Activated CD8-positive, alpha-beta memory T cell treated with anti-CD3 and anti-CD28 coated beads for 48 hours (primary cell): ENCODE measurements at regions not wholly inside any gene's neighbourhood (a gene's known extent, or its start where the extent isn't known, plus 50 kb on each side); places are given as distances from the start of the nearest gene placed in this dataset.
"Not testable (repeated sequence)": the region's sequence is repeated elsewhere in the genome, so short reads cannot be mapped to it uniquely, and the experiment has no call there.

Source experiments
- DNase-seq, 3 experiments: peaks; one replicate each; pipeline ENCODE4 v3.0.0-alpha.2; 2020; ENCODE audit warnings: low read depth in 2 of 3, low spot score in 2 of 3

DNA sequence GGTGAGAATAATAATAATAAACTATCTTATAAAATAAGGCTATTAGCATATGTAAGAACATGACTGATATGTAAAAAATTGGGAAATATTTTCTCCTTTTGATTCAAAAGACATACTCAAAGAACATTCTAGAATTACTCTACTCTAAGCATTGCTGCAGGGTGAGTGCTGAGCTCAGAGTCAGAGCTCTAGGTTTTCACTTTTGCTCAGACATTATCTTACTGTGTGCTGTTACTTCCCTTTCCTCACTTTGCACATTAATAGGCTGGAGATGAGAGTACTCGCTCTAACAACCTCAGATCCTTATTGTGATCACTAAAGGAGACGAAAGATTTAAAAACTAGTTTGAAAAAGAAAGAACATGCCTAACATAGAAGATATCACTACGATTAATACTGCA lies 99.4 kb upstream of the C9orf72 start:
- no peak for DNase-seq

DNA sequence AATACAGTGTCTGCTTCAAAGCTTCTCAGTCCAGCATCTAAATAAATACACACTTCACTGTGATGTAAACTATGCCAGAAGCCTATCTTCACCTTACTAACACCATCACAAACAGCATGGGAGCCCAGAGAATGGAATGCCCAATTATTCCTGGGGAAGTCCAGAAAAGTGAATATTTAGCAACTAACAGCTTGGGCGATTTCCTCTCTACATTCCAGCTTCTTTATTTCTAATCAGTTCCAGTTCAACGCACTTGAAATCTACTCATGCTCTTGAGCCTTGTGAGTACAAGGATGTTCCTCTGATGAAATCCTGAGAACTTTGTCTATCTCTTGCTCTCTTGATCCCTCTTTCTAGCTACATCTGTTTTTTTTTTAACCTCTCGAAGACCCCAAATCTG lies 100.4 kb upstream of the C9orf72 start:
- no peak for DNase-seq

GRCh38 chr9:27675354-27675753 lies 102.1 kb upstream of the C9orf72 start:
- DNase-seq: no peak

DNA sequence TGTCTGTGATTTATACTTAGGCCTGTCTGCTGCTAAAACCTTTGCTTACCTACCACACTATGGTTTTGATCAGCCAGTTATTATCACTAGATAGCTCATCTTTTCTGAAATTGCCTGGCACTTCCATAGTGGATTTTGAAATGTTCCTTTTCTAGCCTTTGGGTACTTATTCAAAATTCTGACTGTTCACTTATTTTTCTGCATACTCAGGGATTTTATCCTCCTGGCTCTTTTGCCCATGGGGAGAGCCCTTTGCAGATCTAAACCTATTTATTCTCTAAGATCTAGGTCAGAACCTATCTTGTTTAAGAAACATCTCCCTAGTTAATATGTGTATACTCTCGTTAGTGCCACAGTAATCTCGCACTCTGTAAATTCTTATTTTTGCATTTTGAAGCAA lies 103.5 kb upstream of the C9orf72 start:
- DNase-seq: no peak

- DNase-seq: no peak
Observed at GRCh38 chr9:27679338-27679737, 106.1 kb upstream of the C9orf72 start.

GRCh38 chr9:27683181-27683580 lies 109.9 kb upstream of the C9orf72 start:
- no peak for DNase-seq

DNA sequence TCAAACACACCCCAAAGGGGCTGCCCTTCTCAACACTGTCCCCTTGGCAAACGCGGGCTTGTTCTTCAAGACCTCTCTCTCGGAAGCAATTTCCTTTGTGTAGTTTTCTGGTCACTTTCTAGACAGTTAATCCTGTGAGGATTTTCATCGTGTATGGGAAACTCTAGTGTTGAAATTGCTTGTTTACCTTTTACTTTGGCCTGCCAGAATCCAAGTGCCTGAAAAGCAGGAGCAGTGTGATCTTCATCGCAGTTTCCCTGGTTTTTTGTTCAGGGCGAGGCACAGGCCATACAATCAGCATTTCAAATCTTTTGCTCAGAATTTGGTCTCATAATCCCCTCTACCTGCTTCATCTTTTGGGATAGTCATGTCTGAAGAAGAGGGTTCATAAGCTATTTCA lies 115.7 kb upstream of the C9orf72 start:
- DNase-seq: no peak

GRCh38 chr9:27690816-27691215 lies 117.5 kb upstream of the C9orf72 start:
- DNase-seq: not testable (repeated sequence)

DNA sequence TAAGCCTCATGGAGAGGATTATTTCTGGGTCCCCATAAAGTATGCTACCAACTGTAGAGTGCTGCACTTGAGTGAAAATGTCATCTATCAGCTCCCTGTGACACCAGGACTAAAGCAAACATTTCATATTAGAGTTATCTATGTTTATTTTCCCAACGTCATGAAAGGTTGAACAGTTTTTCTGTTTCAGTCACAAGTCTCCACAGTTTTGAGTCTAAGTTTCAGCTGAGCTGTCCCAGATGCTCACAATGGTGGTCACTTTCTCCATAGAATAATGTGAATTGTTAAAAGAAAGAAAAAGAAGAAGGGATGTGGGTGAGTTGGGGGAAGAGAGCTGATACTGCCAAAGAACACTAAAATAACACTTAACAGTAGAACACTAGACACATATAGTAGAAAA lies 126.3 kb upstream of the C9orf72 start:
- no peak for DNase-seq

DNA sequence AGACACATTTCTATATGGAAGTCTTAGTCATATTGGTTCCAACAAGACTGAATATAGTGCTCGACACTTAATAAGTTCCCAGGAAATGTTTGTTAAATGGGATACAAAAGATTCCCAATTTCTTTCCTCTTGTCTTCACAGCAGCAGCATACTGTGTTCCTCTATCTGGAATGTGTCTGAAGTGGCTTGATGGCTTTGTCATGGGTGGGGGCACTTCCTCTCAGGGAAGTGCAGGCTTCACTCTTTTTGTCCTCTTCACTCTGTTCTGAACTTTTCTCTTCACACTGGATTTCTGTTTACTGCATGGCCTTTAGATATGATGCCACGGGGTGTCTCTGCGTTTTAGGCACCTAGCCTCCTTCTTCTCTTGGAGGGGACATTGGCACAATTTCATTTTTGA lies 127.7 kb upstream of the C9orf72 start:
- no peak for DNase-seq

DNA sequence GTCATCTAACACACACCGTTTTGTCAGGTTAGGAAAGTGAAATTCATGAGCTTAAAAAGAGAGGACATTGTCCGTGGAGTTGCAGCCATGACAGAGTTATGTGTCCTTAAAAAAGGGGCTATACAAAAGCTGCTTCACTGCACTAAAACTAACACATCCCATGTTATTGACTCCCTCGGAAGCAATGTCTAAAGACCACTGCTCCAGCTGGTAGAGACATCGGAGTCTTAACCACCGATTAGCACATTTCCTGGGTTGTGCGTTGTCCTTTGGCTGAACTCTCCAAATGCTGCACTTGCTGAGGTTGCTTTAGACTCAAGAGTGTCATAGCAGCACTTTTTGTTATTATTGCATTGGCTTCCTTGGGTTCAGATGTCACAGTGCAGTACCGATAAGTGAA lies 128.3 kb upstream of the C9orf72 start:
- DNase-seq: no peak

GRCh38 chr9:27703216-27703980 lies 130.1 kb upstream of the C9orf72 start:
- no peak for DNase-seq

DNA sequence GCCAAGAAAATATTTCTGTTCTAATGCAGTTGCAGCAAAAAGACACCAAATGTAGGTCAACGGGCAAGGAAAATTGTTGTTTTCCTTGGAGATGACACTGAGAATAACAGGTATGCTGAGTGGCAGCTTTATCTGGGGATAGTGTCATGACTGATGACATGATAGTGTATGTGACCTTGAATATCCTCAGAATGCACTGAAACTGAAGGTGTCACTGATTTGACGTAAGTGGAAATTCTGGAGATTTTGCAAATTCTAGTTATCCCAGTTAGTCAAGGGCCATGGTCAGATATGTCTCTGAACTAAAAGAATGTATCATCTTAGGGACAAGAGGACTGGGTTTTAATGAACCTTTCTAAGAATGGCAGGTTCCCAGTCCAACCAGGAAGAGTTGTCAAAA lies 138.0 kb upstream of the C9orf72 start:
- DNase-seq: no peak

DNA sequence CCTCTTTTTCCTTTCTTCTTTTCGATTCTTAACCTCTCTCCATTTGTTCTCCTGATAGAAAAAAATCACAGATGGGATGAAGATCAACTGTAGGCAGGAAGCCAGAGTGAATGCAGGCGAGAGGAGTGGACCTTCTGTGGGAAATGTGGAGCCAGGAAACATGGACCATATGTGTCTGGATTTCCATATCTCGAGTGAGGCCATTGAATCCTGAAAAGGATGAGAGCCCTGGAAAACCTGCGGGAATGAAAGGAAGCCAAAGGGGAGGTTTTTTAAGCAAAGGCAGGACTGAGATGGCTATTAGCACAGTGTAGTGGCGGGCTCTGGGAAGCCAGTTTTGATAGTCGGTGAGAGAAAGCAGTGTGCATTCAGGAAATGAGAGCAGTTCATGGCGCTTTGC lies 139.5 kb upstream of the C9orf72 start:
- no peak for DNase-seq

DNA sequence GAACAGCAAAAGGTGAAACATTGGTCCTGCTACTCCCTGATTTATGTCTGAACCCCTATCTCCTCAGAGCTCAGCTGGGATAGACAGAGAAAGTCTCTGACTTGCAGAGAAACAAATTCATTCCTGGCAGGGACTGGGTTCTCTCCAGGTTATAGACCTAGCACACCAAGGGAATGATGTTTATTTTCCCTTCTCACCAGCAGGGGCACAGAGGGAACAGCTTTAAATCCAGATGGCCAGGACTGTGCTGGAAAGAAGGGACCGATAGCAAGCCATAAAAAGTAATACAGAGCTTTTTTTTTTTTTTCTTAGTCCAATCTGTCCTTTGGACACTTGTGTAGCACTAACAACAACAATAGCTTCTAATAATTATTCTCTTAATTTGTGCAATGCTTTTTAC lies 141.1 kb upstream of the C9orf72 start:
- DNase-seq: no peak

- DNase-seq: no peak
Observed at GRCh38 chr9:27715651-27716050, 142.4 kb upstream of the C9orf72 start.

DNA sequence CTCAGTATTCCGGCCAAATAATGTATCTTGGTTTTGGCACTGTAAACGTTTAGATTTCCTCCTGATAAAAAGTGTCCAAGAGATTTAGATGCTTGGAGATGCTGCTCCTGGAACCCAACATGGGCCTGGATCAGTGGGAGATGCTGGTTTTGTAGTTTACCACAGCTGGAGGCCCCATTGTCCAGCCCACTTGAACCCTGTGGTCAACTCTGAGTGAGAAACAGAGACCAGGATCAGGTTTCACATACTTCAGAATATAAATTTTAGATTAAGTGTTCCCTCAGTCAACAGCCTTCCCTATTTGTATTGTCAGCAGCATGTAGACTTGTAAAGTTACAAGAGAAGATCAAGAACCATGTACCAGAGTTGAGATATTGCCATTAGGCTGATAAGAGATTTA lies 144.7 kb upstream of the C9orf72 start:
- no peak for DNase-seq

DNA sequence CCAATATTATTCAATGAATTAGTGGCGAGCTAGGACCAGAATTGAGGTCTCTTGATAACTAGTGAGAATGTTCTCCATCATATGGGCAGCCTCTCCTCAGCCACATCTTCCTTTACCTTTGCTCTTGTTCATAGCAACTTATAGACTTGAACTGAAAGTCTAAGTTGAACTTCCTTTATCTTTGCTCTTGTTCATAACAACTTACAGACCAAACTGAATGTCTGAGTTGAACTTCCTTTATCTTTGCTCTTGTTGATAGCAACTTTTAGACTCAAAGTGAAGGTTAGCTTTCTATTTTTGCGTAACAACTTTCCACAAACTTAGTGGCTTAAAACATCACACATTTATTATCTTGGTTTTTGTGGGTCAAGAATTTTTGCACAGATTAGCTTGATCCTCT lies 146.4 kb upstream of the C9orf72 start:
- DNase-seq: no peak

DNA sequence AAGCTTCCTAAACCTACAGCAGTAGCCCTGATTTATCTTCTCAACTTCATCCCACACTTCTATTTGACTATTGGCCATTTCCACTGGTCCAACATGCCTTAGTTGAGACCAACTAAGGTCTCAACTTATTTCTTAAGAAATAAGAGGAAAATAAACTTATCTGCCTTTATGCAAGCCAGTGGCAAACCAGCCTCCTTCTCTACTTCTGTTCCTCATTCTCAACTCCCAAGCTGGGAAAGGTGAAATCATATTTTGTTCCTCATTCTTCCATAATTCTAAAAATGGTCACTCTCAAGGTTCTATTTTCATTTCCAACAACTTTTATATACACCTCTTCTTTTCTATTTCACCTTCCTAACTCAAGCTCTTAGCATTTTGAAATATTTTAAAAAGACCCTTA lies 149.6 kb upstream of the C9orf72 start:
- no peak for DNase-seq

DNA sequence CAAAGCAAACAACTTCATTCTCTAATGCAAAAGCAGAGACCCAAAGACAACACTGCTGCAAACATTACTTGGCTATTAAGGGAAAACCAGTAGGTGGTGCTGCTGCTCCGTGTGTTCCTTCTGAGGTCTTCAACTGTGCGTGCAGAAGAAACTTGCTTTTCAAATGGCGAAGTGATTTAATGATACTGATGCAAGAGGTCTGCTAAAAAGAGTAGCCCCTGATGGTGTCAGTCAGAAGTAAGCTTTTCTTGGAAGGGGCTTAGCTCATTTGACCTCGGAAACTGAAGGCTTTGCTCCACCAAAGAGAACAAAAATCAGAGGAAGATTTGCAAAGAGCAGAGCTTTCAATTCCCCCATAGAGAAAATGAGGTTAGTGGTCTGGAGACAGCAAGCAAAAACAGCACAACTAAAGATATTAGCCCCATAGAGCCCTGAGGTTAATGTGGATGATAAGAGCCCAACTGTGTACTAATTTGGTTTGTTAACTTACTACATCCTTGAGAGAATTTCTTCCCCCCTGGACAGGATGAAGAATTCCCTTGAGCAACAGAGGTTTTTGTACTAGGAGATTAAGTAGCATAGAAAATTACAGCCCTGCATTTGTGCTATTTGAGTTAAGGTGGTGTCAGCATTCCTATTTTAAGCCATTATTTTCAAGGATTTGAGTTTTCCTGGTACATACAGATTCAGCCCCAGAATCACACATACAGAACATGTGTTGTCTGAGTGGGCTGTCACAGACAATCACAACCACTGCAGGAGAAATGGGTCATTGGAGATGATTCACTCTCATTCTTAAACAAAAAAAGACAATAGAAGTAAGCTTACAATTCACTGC lies 153.2 kb upstream of the C9orf72 start:
- DNase-seq: peak in 1 of 3 experiments; percentile 13

DNA sequence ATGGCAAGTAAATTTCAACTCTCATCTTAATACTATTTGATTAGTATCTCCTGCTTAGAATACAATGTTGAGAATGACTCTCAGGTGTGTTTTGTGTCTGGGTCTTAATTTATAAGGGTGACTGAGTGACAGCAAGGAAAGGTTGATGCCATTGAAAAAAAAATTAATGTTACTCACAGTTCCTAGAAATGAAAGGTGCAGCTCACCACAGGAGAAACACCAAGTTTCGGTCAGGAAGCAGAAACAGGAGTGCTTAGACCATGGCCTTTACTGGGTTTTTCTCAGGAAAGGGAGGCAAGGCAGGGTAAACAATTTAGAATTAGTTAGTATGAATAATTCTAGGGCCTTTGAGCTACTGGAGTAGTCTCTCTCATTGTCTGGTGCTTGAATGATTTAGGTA lies 159.2 kb upstream of the C9orf72 start:
- DNase-seq: no peak

GRCh38 chr9:27743490-27743889 lies 170.2 kb upstream of the C9orf72 start:
- DNase-seq: no peak

DNA sequence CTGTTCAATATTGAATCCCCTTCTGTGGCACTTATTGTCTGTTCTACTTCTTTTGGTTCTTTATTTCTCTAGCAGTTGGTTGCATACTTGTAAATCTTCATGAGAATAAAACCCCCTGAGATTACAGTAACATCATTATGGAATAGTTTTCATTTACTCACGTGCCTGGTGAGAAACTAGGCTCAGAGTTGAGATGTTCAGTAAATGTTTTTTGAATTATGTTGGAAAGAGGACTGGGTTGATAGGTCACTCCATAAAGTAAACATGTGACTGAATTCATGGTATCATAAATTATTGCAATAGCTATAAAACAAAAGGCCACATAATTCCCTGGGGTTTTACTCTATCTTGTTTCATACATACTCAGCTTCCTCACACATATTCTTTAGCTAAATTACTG lies 174.2 kb upstream of the C9orf72 start:
- no peak for DNase-seq
